ENCODE measurements at regions not wholly inside any gene's neighbourhood (a gene's known extent, or its start where the extent isn't known, plus 50 kb on each side); places are given as distances from the start of the nearest gene placed in this dataset.

- TF ChIP-seq, protein P1, sequence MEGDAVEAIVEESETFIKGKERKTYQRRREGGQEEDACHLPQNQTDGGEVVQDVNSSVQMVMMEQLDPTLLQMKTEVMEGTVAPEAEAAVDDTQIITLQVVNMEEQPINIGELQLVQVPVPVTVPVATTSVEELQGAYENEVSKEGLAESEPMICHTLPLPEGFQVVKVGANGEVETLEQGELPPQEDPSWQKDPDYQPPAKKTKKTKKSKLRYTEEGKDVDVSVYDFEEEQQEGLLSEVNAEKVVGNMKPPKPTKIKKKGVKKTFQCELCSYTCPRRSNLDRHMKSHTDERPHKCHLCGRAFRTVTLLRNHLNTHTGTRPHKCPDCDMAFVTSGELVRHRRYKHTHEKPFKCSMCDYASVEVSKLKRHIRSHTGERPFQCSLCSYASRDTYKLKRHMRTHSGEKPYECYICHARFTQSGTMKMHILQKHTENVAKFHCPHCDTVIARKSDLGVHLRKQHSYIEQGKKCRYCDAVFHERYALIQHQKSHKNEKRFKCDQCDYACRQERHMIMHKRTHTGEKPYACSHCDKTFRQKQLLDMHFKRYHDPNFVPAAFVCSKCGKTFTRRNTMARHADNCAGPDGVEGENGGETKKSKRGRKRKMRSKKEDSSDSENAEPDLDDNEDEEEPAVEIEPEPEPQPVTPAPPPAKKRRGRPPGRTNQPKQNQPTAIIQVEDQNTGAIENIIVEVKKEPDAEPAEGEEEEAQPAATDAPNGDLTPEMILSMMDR (conservative IDR thresholded peaks at IDR 0.05 in 1 of 2, IDR thresholded peaks at IDR 0.05 in 1 of 2; ENCODE audit: extremely low read depth in 1 of 2, insufficient read depth in 1 of 2, low read depth in 1 of 2, low read length in 2 of 2), result no peak
- no peak for TF ChIP-seq EZH2 (IDR thresholded peaks at IDR 0.05; ENCODE audit: borderline replicate concordance, low read length)
Observed at GRCh38 chr12:74105434-74105833, 432.2 kb upstream of the ATXN7L3B start.
